HepG2 (cell line): ENCODE measurements at regions not wholly inside any gene's neighbourhood (a gene's known extent, or its start where the extent isn't known, plus 50 kb on each side); places are given as distances from the start of the nearest gene placed in this dataset.

Source experiments
- ATAC-seq: fragments of 200-7000 bp; cut with Tn5 transposase; 3 replicates; pipeline ENCODE4 v1.9.1; 2020; ENCODE audit warnings: mild to moderate bottlenecking, moderate library complexity
- BruUV-seq: library from RNA; stranded (reverse); fragments of 400-500 nt; replicated peaks from 2 replicates; lab custom pipeline; 2021; lab: Mats Ljungman, UMichigan
- CTCF ChIA-PET: fragments of 300-600 bp; formaldehyde crosslinking; extraction: SDS; loops from one replicate; lab custom pipeline; 2021; ENCODE audit warnings: low total read pairs, inconsistent platforms, low intra/inter-chr PET ratio; lab: Yijun Ruan, JAX
- POLR2A ChIA-PET: fragments of 350-600 bp; sonication (Branson Sonifier 250); formaldehyde crosslinking; loops from one replicate; lab custom pipeline; 2020; ENCODE audit warnings: antibody characterized with exemption, inconsistent platforms; lab: Yijun Ruan, JAX
- DNase-seq: peaks from one replicate; pipeline ENCODE4 v3.0.0-alpha.2; 2015; ENCODE audit warnings: low spot score
- FAIRE-seq: peaks from 3 replicates; lab custom pipeline; 2011; peaks lifted over from hg19 to GRCh38; lab: Jason Lieb, UNC
- H2AFZ ChIP-seq: one replicate; pipeline ENCODE4 v1.6.1; 2011; ENCODE audit warnings: low read length, inconsistent platforms
- H3K27ac ChIP-seq: fragments of 300-600 bp; 3 replicates; pipeline ENCODE4 v1.8.0; 2011; ENCODE audit warnings: mixed run types, mild to moderate bottlenecking, mixed read lengths, low read length, inconsistent platforms; ENCODE audit not compliant: insufficient read depth; ENCODE audit errors: extremely low read length
- H3K27me3 ChIP-seq, 2 experiments: fragments of 200-600 bp in 1 of 2; 2 replicates in 1 of 2; 3 replicates in 1 of 2; pipeline versions ENCODE4 v1.6.0 to v1.8.0; 2011; ENCODE audit warnings: low read length in 2 of 2, mild to moderate bottlenecking in 2 of 2, moderate library complexity in 2 of 2, inconsistent platforms in 1 of 2; ENCODE audit not compliant: insufficient read depth in 2 of 2, control insufficient read depth in 1 of 2
- H3K36me3 ChIP-seq, 2 experiments: fragments of 200-600 bp in 1 of 2; replicated peaks in 1 of 2; 2 replicates in 1 of 2; 3 replicates in 1 of 2; pipeline versions ENCODE4 v1.5.1 to v1.8.0; 2011; ENCODE audit warnings: low read length in 2 of 2, inconsistent platforms in 1 of 2; ENCODE audit not compliant: insufficient read depth in 2 of 2, control insufficient read depth in 1 of 2
- H3K4me1 ChIP-seq: 2 replicates; pipeline ENCODE4 v1.5.1; 2012; ENCODE audit warnings: low read length, inconsistent platforms; ENCODE audit not compliant: insufficient read depth
- H3K4me2 ChIP-seq: 2 replicates; pipeline ENCODE4 v1.6.0; 2011; ENCODE audit warnings: low read depth, low read length, inconsistent platforms
- H3K4me3 ChIP-seq, 3 experiments: fragments of 200-600 bp in 1 of 3; sonication (generic), shearing (Covaris generic) in 1 of 3; replicated peaks in 1 of 3; 2 replicates each; pipeline ENCODE4 v1.5.1; 2011 to 2016; ENCODE audit warnings: low read length in 3 of 3, inconsistent platforms in 2 of 3, low read depth in 2 of 3, mild to moderate bottlenecking in 2 of 3, control low read depth in 1 of 3, mixed read lengths in 1 of 3; ENCODE audit not compliant: insufficient read depth in 1 of 3
- H3K79me2 ChIP-seq: one replicate; pipeline ENCODE4 v1.6.1; 2011; ENCODE audit warnings: low read length, inconsistent platforms; ENCODE audit not compliant: insufficient read depth
- H3K9ac ChIP-seq: 2 replicates; pipeline ENCODE4 v1.6.0; 2011; ENCODE audit warnings: mild to moderate bottlenecking, low read depth, low read length, inconsistent platforms; ENCODE audit not compliant: insufficient read depth
- H3K9me3 ChIP-seq: 2 replicates; pipeline ENCODE4 v1.5.1; 2012; ENCODE audit warnings: mild to moderate bottlenecking, low read length
- H4K20me1 ChIP-seq: 2 replicates; pipeline ENCODE4 v1.6.0; 2011; ENCODE audit warnings: inconsistent platforms, mild to moderate bottlenecking, low read length, moderate library complexity; ENCODE audit not compliant: insufficient read depth
- HNF4G ChIP-seq, 2 experiments: sonication (generic) in 1 of 2; formaldehyde crosslinking in 1 of 2; IDR thresholded peaks; 2 replicates each; pipeline versions ENCODE4 v1.4.0 to v1.6.1; 2011 to 2020; ENCODE audit warnings: borderline replicate concordance in 2 of 2, low read depth in 2 of 2, mild to moderate bottlenecking in 2 of 2, low read length in 1 of 2, missing genetic modification reagents in 1 of 2, moderate library complexity in 1 of 2
- HOXA7 ChIP-seq: sonication (generic); formaldehyde crosslinking; IDR thresholded peaks from 2 replicates; pipeline ENCODE4 v1.8.1; 2022; ENCODE audit warnings: mild to moderate bottlenecking, missing genetic modification reagents, moderate library complexity
- RELA ChIP-seq: sonication (generic); formaldehyde crosslinking; IDR thresholded peaks from 2 replicates; pipeline ENCODE4 v1.4.0; 2020; ENCODE audit warnings: missing genetic modification reagents
- RFXANK ChIP-seq: IDR thresholded peaks from 2 replicates; pipeline ENCODE4 v1.6.1; 2016
- TCF7L2 ChIP-seq: IDR thresholded peaks from 2 replicates; pipeline ENCODE4 v1.6.1; 2011; ENCODE audit warnings: mild to moderate bottlenecking, low read depth, low read length, moderate library complexity
- ZNF331 ChIP-seq: sonication (generic); formaldehyde crosslinking; IDR thresholded peaks from 2 replicates; pipeline ENCODE4 v1.4.0; 2020; ENCODE audit warnings: missing genetic modification reagents
- ZNF558 ChIP-seq: sonication (generic); formaldehyde crosslinking; IDR thresholded peaks from 2 replicates; pipeline ENCODE4 v1.9.0; 2022; ENCODE audit warnings: mild to moderate bottlenecking, missing genetic modification reagents, borderline replicate concordance
- ZNF740 ChIP-seq: sonication (generic); formaldehyde crosslinking; IDR thresholded peaks from 2 replicates; pipeline ENCODE4 v1.4.0; 2020; ENCODE audit warnings: missing genetic modification reagents
- ZNF766 ChIP-seq: sonication (generic); formaldehyde crosslinking; IDR thresholded peaks from 2 replicates; pipeline ENCODE4 v1.5.0; 2020; ENCODE audit warnings: missing genetic modification reagents, borderline replicate concordance
- WGBS: methylation state at CpG from one replicate; pipeline ENCODE4 v1.1.6; 2017; ENCODE audit warnings: low lambda C conversion rate; 5-methylcytosine and 5-hydroxymethylcytosine counted together
- in situ Hi-C: cut with HindIII; loops from 2 replicates; pipeline ENCODE4 v1.10.0; 2017; ENCODE audit warnings: low pct_unique_long_range_greater_than_20kb; ENCODE audit not compliant: extremely low pct_ligation_motif_present
- intact Hi-C: fragments of 100-400 bp; cut with micrococcal nuclease; formaldehyde crosslinking; loops from one replicate; pipeline ENCODE4 v1.10.0; 2022; ENCODE audit not compliant: unreplicated experiment

DNA sequence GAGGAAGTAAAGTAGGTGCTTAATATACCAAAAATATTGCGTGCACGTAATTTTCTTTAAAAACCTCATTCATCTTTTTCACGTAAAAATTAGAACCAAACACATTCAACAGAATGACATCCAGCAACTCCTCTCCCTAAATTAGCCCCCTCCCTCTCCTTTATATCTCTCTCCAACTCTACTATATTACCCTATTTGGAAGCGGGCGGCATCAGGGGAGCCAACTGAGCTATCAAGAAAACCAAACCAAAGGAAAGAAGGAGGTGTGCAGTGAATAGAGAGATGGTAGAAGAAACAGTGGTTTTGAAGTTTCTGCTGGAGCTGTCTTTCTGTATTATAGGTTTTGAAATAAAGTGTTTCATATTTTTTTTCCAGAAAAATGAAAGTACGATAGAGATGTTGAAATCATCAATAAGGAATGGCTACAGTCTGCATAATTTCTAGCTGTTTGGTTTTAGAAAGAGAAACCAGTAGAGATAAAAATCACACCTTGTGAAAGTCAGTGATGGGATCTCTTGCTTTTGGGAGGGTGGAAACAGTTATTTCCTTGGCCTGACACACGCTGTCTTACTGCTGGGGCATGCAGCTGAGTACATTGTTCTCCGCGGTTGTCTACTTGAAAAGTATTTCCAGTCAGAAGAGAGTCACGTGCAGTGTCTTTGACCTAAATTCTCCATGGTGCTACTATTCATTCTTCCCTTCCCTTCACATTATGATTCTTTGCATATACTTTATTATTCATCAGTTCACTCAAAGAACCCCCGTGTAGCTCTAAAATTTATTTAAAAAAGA is 94.1 kb upstream of the WDR17 start:
- FAIRE-seq (no peak), ATAC-seq (no peak), DNase-seq (no peak)
- Histone ChIP-seq H4K20me1 (no peaks in the 10 kb centered on the region), H3K4me1 (no peaks in the 10 kb centered on the region), H3K4me3 (no peak overlapping the region), H3K4me2 (no peak overlapping the region), H3K9ac (no peak overlapping the region), H3K27me3 (no peaks in the 10 kb centered on the region), H3K9me3 (peaks cover 11% of the 10 kb centered on the region), H3K79me2 (no peaks in the 10 kb centered on the region), H3K27ac (no peak overlapping the region), H2AFZ (no peak overlapping the region), H3K36me3 (no peaks in the 10 kb centered on the region)
- WGBS: 25% methylated on average over 11 of the region's 11 CpGs
- ChIA-PET POLR2A (no interaction called here), CTCF (no interaction called here)
- no TSS peak for BruUV-seq
- intact Hi-C loops (no loop called here), in situ Hi-C loops (no loop called here)
- TF ChIP-seq RELA (no peak), RFXANK (CRISPR knock-in tag) (no peak), ZNF766 (CRISPR knock-in tag) (no peak), ZNF331 (no peak), TCF7L2 (no peak), HNF4G (IDR thresholded peaks at IDR 0.05; ENCODE audit: borderline replicate concordance, low read depth, low read length) (no peak), HNF4G (CRISPR knock-in tag; IDR thresholded peaks at IDR 0.05; ENCODE audit: borderline replicate concordance, low read depth) (no peak), ZNF740 (CRISPR knock-in tag) (no peak), ZNF558 (CRISPR knock-in tag) (no peak), HOXA7 (CRISPR knock-in tag) (no peak)
